GM12878 (cell line): ENCODE measurements at regions not wholly inside any gene's neighbourhood (a gene's known extent, or its start where the extent isn't known, plus 50 kb on each side); places are given as distances from the start of the nearest gene placed in this dataset.

Experiments
- ATAC-seq: fragments of 200-7000 bp; cut with Tn5 transposase; 3 replicates; pipeline ENCODE4 v1.9.1; 2020; ENCODE audit warnings: mild to moderate bottlenecking, moderate library complexity
- BruUV-seq: library from RNA; stranded (reverse); fragments of 400-500 nt; replicated peaks from 2 replicates; lab custom pipeline; 2021; lab: Mats Ljungman, UMichigan
- CTCF ChIA-PET: fragments of 300-600 bp; sonication (Branson Sonifier 250); formaldehyde crosslinking; extraction: SDS; loops from one replicate; lab custom pipeline; 2021; ENCODE audit warnings: inconsistent platforms; lab: Yijun Ruan, JAX
- POLR2A ChIA-PET: fragments of 350-600 bp; formaldehyde crosslinking; extraction: SDS; loops from one replicate; lab custom pipeline; 2021; ENCODE audit warnings: inconsistent platforms; lab: Charles Lee
- RAD21 ChIA-PET: fragments of 300-600 bp; sonication (Branson Sonifier 250); formaldehyde crosslinking; loops from one replicate; lab custom pipeline; 2023; ENCODE audit warnings: antibody characterized with exemption; ENCODE audit not compliant: unreplicated experiment; lab: Charles Lee
- SMC1A ChIA-PET: fragments of 300-600 bp; sonication (Branson Sonifier 250); formaldehyde crosslinking; loops from one replicate; lab custom pipeline; 2023; ENCODE audit not compliant: unreplicated experiment, uncharacterized antibody; lab: Charles Lee
- DNase-seq: peaks from one replicate; pipeline ENCODE4 v3.0.0-alpha.2; 2011; ENCODE audit warnings: low read depth, low spot score
- FAIRE-seq: peaks from 3 replicates; lab custom pipeline; 2011; peaks lifted over from hg19 to GRCh38; lab: Jason Lieb, UNC
- H2AFZ ChIP-seq: 2 replicates; pipeline ENCODE4 v1.6.0; 2011; ENCODE audit warnings: low read depth, low read length, control low read depth; ENCODE audit not compliant: control insufficient read depth
- H3K27ac ChIP-seq: 2 replicates; pipeline ENCODE4 v1.5.1; 2011; ENCODE audit warnings: control low read depth; ENCODE audit not compliant: control insufficient read depth, insufficient read depth
- H3K27me3 ChIP-seq, 2 experiments: replicated peaks in 1 of 2; 2 replicates each; pipeline versions ENCODE4 v1.6.0 to v1.6.1; 2011; ENCODE audit warnings: low read length in 1 of 2; ENCODE audit not compliant: control insufficient read depth in 2 of 2, insufficient read depth in 2 of 2
- H3K36me3 ChIP-seq, 2 experiments: 2 replicates each; pipeline ENCODE4 v1.5.1; 2011; ENCODE audit warnings: low read length in 1 of 2; ENCODE audit not compliant: control insufficient read depth in 2 of 2, insufficient read depth in 2 of 2
- H3K4me1 ChIP-seq: 2 replicates; pipeline ENCODE4 v1.6.1; 2011; ENCODE audit warnings: mild to moderate bottlenecking, low read length, moderate library complexity, mixed read lengths; ENCODE audit not compliant: control insufficient read depth, insufficient read depth
- H3K4me2 ChIP-seq: 2 replicates; pipeline ENCODE4 v1.6.0; 2011; ENCODE audit warnings: control low read depth; ENCODE audit not compliant: control insufficient read depth, insufficient read depth
- H3K4me3 ChIP-seq: fragments of 200-600 bp; sonication (generic); 2 replicates; pipeline ENCODE4 v1.5.1; 2016
- H3K79me2 ChIP-seq: 2 replicates; pipeline ENCODE4 v1.6.0; 2011; ENCODE audit warnings: low read length; ENCODE audit not compliant: control insufficient read depth, insufficient read depth
- H3K9ac ChIP-seq: 2 replicates; pipeline ENCODE4 v1.8.0; 2011; ENCODE audit warnings: low read length, control low read depth, mixed read lengths; ENCODE audit not compliant: control insufficient read depth, insufficient read depth
- H3K9me3 ChIP-seq: replicated peaks from 3 replicates; pipeline ENCODE4 v1.5.1; 2011; ENCODE audit warnings: mild to moderate bottlenecking, low read length; ENCODE audit not compliant: control insufficient read depth, insufficient read depth
- H4K20me1 ChIP-seq: 2 replicates; pipeline ENCODE4 v1.6.0; 2011; ENCODE audit not compliant: control insufficient read depth, insufficient read depth
- ESRRA ChIP-seq: IDR thresholded peaks from 2 replicates; pipeline ENCODE4 v1.6.1; 2012; ENCODE audit warnings: mild to moderate bottlenecking, low read length, improper control_type of control experiment
- MEF2B ChIP-seq: fragments of 450-650 bp; IDR thresholded peaks from 2 replicates; pipeline ENCODE4 v1.6.1; 2018; ENCODE audit warnings: mild to moderate bottlenecking, moderate library complexity; ENCODE audit not compliant: partially characterized antibody, poor library complexity, severe bottlenecking
- MTA2 ChIP-seq: fragments of 450-650 bp; IDR thresholded peaks from 2 replicates; pipeline ENCODE4 v1.6.1; 2016; ENCODE audit warnings: low read depth, mild to moderate bottlenecking, moderate library complexity
- MTA3 ChIP-seq: IDR thresholded peaks from 2 replicates; pipeline ENCODE4 v1.6.1; 2012; ENCODE audit warnings: low read length, inconsistent platforms, borderline replicate concordance
- TCF12 ChIP-seq: IDR thresholded peaks from 2 replicates; pipeline ENCODE4 v1.6.1; 2011; ENCODE audit warnings: low read depth, mild to moderate bottlenecking, low read length
- ZNF592 ChIP-seq: fragments of 450-650 bp; IDR thresholded peaks from 2 replicates; pipeline ENCODE4 v1.6.1; 2017; ENCODE audit warnings: mild to moderate bottlenecking, moderate library complexity
- WGBS: methylation state at CpG from one replicate; pipeline ENCODE4 v1.1.6; 2016; ENCODE audit warnings: low lambda C conversion rate; ENCODE audit not compliant: insufficient replicate concordance, insufficient coverage; ENCODE audit errors: missing lambda C conversion rate; 5-methylcytosine and 5-hydroxymethylcytosine counted together
- in situ Hi-C: fragments of 300-500 bp; cut with MboI; formaldehyde crosslinking; loops from 9 replicates; pipeline ENCODE4 v1.14.3; 2018; ENCODE audit warnings: mixed read lengths
- intact Hi-C: fragments of 100-400 bp; cut with micrococcal nuclease; formaldehyde crosslinking; loops from one replicate; pipeline ENCODE4 v1.14.2; 2022; ENCODE audit not compliant: unreplicated experiment
- TF ChIP-seq, protein P1 (sequence below): fragments of 450-650 bp; formaldehyde crosslinking; IDR thresholded peaks from 2 replicates; pipeline ENCODE4 v1.5.0; 2022; ENCODE audit warnings: mild to moderate bottlenecking, missing genetic modification characterization
- TF ChIP-seq, protein P2 (sequence below): IDR thresholded peaks from 2 replicates; pipeline ENCODE4 v1.6.1; 2012; ENCODE audit warnings: mild to moderate bottlenecking, low read depth, low read length
- TF ChIP-seq, protein P3 (sequence below), 3 experiments: IDR thresholded peaks in 2 of 3; conservative IDR thresholded peaks in 1 of 3; 2 replicates each; pipeline ENCODE4 v1.5.1; 2011; ENCODE audit warnings: low read depth in 3 of 3, low read length in 3 of 3, mild to moderate bottlenecking in 3 of 3, control low read depth in 2 of 3, moderate library complexity in 2 of 3, inconsistent platforms in 1 of 3, mixed read lengths in 1 of 3; ENCODE audit not compliant: control insufficient read depth in 2 of 3, insufficient read depth in 1 of 3; ENCODE audit errors: extremely low read depth in 1 of 3

GRCh38 chr12:93080994-93081809, 152.1 kb upstream of the EEA1 start:
- Histone ChIP-seq H3K9me3 (no peaks in the 10 kb centered on the region; the same call in 2 of the 3 replicates), H3K36me3 (no peaks in the 10 kb centered on the region), H4K20me1 (no peaks in the 10 kb centered on the region), H3K27me3 (no peaks in the 10 kb centered on the region), H3K27ac (no peak overlapping the region), H3K9ac (no peak overlapping the region), H3K4me1 (no peaks in the 10 kb centered on the region), H3K79me2 (no peaks in the 10 kb centered on the region), H2AFZ (no peak overlapping the region), H3K4me3 (no peak overlapping the region), H3K4me2 (no peak overlapping the region)
- no peak for DNase-seq
- ATAC-seq, result no peak
- SMC1A ChIA-PET, result no interaction called here
- POLR2A ChIA-PET, result interaction anchor here (0.9 kb wide), 1 partner anchor 11 kb away, joined by 4 read pairs; no protein-coding TSS in a partner anchor
- in situ Hi-C loops, result no loop called here
- intact Hi-C loops, result no loop called here
- 67% methylated on average over 10 of the region's 10 CpGs for WGBS
- RAD21 ChIA-PET, result no interaction called here
- BruUV-seq, result no TSS peak
- CTCF ChIA-PET, result no interaction called here
- no peak for FAIRE-seq
- TF ChIP-seq ESRRA (no peak), MTA3 (no peak), ZNF592 (no peak), MEF2B (no peak), MTA2 (no peak), TCF12 (no peak)
- TF ChIP-seq, protein P1, sequence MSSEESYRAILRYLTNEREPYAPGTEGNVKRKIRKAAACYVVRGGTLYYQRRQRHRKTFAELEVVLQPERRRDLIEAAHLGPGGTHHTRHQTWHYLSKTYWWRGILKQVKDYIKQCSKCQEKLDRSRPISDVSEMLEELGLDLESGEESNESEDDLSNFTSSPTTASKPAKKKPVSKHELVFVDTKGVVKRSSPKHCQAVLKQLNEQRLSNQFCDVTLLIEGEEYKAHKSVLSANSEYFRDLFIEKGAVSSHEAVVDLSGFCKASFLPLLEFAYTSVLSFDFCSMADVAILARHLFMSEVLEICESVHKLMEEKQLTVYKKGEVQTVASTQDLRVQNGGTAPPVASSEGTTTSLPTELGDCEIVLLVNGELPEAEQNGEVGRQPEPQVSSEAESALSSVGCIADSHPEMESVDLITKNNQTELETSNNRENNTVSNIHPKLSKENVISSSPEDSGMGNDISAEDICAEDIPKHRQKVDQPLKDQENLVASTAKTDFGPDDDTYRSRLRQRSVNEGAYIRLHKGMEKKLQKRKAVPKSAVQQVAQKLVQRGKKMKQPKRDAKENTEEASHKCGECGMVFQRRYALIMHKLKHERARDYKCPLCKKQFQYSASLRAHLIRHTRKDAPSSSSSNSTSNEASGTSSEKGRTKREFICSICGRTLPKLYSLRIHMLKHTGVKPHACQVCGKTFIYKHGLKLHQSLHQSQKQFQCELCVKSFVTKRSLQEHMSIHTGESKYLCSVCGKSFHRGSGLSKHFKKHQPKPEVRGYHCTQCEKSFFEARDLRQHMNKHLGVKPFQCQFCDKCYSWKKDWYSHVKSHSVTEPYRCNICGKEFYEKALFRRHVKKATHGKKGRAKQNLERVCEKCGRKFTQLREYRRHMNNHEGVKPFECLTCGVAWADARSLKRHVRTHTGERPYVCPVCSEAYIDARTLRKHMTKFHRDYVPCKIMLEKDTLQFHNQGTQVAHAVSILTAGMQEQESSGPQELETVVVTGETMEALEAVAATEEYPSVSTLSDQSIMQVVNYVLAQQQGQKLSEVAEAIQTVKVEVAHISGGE (CRISPR knock-in tag), result no peak
- TF ChIP-seq, protein P2, sequence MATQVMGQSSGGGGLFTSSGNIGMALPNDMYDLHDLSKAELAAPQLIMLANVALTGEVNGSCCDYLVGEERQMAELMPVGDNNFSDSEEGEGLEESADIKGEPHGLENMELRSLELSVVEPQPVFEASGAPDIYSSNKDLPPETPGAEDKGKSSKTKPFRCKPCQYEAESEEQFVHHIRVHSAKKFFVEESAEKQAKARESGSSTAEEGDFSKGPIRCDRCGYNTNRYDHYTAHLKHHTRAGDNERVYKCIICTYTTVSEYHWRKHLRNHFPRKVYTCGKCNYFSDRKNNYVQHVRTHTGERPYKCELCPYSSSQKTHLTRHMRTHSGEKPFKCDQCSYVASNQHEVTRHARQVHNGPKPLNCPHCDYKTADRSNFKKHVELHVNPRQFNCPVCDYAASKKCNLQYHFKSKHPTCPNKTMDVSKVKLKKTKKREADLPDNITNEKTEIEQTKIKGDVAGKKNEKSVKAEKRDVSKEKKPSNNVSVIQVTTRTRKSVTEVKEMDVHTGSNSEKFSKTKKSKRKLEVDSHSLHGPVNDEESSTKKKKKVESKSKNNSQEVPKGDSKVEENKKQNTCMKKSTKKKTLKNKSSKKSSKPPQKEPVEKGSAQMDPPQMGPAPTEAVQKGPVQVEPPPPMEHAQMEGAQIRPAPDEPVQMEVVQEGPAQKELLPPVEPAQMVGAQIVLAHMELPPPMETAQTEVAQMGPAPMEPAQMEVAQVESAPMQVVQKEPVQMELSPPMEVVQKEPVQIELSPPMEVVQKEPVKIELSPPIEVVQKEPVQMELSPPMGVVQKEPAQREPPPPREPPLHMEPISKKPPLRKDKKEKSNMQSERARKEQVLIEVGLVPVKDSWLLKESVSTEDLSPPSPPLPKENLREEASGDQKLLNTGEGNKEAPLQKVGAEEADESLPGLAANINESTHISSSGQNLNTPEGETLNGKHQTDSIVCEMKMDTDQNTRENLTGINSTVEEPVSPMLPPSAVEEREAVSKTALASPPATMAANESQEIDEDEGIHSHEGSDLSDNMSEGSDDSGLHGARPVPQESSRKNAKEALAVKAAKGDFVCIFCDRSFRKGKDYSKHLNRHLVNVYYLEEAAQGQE, result no peak
- TF ChIP-seq, protein P3, sequence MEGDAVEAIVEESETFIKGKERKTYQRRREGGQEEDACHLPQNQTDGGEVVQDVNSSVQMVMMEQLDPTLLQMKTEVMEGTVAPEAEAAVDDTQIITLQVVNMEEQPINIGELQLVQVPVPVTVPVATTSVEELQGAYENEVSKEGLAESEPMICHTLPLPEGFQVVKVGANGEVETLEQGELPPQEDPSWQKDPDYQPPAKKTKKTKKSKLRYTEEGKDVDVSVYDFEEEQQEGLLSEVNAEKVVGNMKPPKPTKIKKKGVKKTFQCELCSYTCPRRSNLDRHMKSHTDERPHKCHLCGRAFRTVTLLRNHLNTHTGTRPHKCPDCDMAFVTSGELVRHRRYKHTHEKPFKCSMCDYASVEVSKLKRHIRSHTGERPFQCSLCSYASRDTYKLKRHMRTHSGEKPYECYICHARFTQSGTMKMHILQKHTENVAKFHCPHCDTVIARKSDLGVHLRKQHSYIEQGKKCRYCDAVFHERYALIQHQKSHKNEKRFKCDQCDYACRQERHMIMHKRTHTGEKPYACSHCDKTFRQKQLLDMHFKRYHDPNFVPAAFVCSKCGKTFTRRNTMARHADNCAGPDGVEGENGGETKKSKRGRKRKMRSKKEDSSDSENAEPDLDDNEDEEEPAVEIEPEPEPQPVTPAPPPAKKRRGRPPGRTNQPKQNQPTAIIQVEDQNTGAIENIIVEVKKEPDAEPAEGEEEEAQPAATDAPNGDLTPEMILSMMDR (IDR thresholded peaks at IDR 0.05 in 2 of 3, conservative IDR thresholded peaks at IDR 0.05 in 1 of 3; ENCODE audit: control insufficient read depth in 2 of 3, extremely low read depth in 1 of 3, insufficient read depth in 1 of 3, low read depth in 3 of 3, low read length in 3 of 3), result no peak
